Nephron (organoid): ENCODE measurements at regions not wholly inside any gene's neighbourhood (a gene's known extent, or its start where the extent isn't known, plus 50 kb on each side); places are given as distances from the start of the nearest gene placed in this dataset.

Experiments
- H3K27ac Mint-ChIP-seq, 3 experiments: 2 replicates each; pipeline ENCODE4 v1.8.0; 2020; ENCODE audit warnings: mixed read lengths in 3 of 3, mild to moderate bottlenecking in 2 of 3, moderate library complexity in 1 of 3
- H3K27me3 Mint-ChIP-seq: 2 replicates; pipeline ENCODE4 v1.8.0; 2021; ENCODE audit warnings: low read depth, mild to moderate bottlenecking, moderate library complexity, mixed read lengths
- H3K36me3 Mint-ChIP-seq: 2 replicates; pipeline ENCODE4 v1.8.0; 2020; ENCODE audit warnings: low read depth, mixed read lengths
- H3K4me1 Mint-ChIP-seq: 2 replicates; pipeline ENCODE4 v1.8.0; 2020; ENCODE audit warnings: mixed read lengths
- H3K4me3 Mint-ChIP-seq, 3 experiments: 2 replicates each; pipeline ENCODE4 v1.8.0; 2020; ENCODE audit warnings: mild to moderate bottlenecking in 3 of 3, mixed read lengths in 3 of 3, moderate library complexity in 2 of 3
- H3K9me3 Mint-ChIP-seq: 2 replicates; pipeline ENCODE4 v1.8.0; 2020; ENCODE audit warnings: mixed read lengths
- TF ChIP-seq, protein P1 (sequence below), 3 experiments: fragments of 200-600 bp; sonication (generic); IDR thresholded peaks; one replicate each; pipeline ENCODE4 v1.5.0; 2021; ENCODE audit warnings: antibody characterized with exemption in 3 of 3; ENCODE audit not compliant: unreplicated experiment in 3 of 3

DNA sequence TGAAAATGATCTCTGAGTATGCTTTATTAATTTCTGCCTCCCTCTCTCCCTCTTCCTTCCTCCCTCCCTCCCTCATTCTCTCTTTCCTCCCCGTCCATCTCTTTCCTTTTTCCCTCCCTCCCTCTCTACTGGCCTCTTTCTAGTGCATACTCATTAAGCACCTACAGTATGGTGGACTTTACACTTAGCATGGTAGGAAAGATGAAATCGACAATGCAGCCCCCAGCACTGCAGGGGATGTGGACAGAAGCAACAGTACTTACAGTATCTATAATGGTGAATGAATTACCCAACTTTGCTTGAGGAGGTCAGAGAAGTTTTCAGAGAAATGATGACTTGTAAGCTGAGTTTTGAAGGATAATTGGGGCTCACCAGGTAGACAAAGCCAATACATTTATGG, 143.8 kb upstream of the RPS6KA3 start:
- Mint-ChIP-seq H3K9me3 (peaks cover 30% of the 10 kb centered on the region), H3K27ac (no peak overlapping the region), H3K36me3 (no peaks in the 10 kb centered on the region), H3K4me3 (no peak overlapping the region), H3K27me3 (peaks cover 3% of the 10 kb centered on the region), H3K4me1 (no peaks in the 10 kb centered on the region)
- TF ChIP-seq, protein P1, sequence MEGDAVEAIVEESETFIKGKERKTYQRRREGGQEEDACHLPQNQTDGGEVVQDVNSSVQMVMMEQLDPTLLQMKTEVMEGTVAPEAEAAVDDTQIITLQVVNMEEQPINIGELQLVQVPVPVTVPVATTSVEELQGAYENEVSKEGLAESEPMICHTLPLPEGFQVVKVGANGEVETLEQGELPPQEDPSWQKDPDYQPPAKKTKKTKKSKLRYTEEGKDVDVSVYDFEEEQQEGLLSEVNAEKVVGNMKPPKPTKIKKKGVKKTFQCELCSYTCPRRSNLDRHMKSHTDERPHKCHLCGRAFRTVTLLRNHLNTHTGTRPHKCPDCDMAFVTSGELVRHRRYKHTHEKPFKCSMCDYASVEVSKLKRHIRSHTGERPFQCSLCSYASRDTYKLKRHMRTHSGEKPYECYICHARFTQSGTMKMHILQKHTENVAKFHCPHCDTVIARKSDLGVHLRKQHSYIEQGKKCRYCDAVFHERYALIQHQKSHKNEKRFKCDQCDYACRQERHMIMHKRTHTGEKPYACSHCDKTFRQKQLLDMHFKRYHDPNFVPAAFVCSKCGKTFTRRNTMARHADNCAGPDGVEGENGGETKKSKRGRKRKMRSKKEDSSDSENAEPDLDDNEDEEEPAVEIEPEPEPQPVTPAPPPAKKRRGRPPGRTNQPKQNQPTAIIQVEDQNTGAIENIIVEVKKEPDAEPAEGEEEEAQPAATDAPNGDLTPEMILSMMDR (IDR thresholded peaks at IDR 0.05; ENCODE audit: unreplicated experiment in 3 of 3), result no peak

DNA sequence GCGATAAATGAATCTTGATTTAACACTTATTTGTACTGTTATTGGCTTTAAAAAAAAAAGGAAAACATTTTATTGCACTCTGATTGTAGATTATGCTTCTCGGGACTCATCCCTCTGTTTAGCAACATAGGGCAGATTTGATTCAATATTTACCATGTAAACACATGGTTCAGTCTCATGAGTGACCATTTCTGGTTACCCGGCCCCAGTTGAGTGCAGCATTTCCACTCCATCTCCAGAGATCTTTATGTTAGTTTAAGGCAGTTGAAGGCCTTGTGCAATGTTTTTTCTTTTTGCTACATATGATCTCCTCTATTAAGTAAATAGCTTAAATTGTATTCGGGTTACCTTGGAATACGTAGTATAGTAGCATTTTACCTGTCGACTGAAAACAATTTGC, 143.3 kb upstream of the RPS6KA3 start:
- Mint-ChIP-seq H3K4me1 (no peaks in the 10 kb centered on the region), H3K9me3 (peaks cover 30% of the 10 kb centered on the region), H3K27ac (no peak overlapping the region), H3K4me3 (no peak overlapping the region), H3K27me3 (peaks cover 3% of the 10 kb centered on the region), H3K36me3 (no peaks in the 10 kb centered on the region)
- TF ChIP-seq, protein P1 (IDR thresholded peaks at IDR 0.05; ENCODE audit: unreplicated experiment in 3 of 3), result no peak

- H3K27ac Mint-ChIP-seq, result no peak overlapping the region
- H3K9me3 Mint-ChIP-seq, result peaks cover 10% of the 10 kb centered on the region
- TF ChIP-seq, protein P1 (IDR thresholded peaks at IDR 0.05; ENCODE audit: unreplicated experiment in 3 of 3), result no peak
- no peaks in the 10 kb centered on the region for H3K4me1 Mint-ChIP-seq
- no peaks in the 10 kb centered on the region for H3K27me3 Mint-ChIP-seq
- H3K36me3 Mint-ChIP-seq, result no peaks in the 10 kb centered on the region
- no peak overlapping the region for H3K4me3 Mint-ChIP-seq
Observed at GRCh38 chrX:20402956-20403355, 136.2 kb upstream of the RPS6KA3 start.

DNA sequence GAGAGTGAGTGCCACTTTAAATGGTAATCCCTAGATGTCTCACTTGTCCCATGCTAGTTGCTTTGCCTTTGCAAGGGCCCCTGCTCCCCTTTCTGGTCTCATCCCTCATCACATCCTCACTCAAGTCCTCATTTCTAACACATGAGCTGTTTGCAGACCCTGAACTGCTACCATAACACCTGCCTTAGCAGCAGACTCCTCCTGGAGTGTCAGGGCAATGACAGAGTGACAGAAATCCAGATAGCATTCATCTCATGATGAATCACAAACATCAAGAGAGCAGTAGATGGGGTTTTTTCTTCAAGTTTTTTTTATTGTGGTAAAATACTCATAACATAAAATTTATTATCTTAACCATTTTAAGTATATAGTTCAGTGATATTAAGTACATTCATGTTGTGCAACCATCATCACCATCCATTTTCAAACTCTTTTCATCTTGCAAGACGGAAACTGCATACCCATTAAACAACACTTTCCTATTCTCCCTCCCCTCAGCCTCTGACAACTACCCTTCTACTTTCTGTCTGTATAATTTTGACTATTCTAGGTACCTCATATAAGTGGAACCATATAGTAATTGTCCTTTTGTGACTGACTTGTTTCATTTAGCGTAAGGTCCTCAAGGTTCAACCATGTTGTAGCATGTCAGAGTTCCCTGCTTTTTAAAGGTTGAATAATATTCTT, 133.2 kb upstream of the RPS6KA3 start:
- Mint-ChIP-seq H3K4me1 (peaks cover 6% of the 10 kb centered on the region), H3K4me3 (no peak overlapping the region)

GRCh38 chrX:20397587-20397986, 130.9 kb upstream of the RPS6KA3 start:
- Mint-ChIP-seq H3K27ac (no peak overlapping the region), H3K9me3 (peaks cover 4% of the 10 kb centered on the region), H3K4me3 (no peak overlapping the region), H3K27me3 (no peaks in the 10 kb centered on the region), H3K36me3 (no peaks in the 10 kb centered on the region), H3K4me1 (peaks cover 6% of the 10 kb centered on the region)
- TF ChIP-seq, protein P1 (IDR thresholded peaks at IDR 0.05; ENCODE audit: unreplicated experiment in 3 of 3), result no peak

More for the DNA sequence above, 133.2 kb upstream of the RPS6KA3 start:
- peaks cover 2% of the 10 kb centered on the region for H3K9me3 Mint-ChIP-seq
- H3K36me3 Mint-ChIP-seq, result no peaks in the 10 kb centered on the region
- TF ChIP-seq, protein P1 (IDR thresholded peaks at IDR 0.05; ENCODE audit: unreplicated experiment in 3 of 3), result no peak
- no peaks in the 10 kb centered on the region for H3K27me3 Mint-ChIP-seq
- no peak overlapping the region for H3K27ac Mint-ChIP-seq

DNA sequence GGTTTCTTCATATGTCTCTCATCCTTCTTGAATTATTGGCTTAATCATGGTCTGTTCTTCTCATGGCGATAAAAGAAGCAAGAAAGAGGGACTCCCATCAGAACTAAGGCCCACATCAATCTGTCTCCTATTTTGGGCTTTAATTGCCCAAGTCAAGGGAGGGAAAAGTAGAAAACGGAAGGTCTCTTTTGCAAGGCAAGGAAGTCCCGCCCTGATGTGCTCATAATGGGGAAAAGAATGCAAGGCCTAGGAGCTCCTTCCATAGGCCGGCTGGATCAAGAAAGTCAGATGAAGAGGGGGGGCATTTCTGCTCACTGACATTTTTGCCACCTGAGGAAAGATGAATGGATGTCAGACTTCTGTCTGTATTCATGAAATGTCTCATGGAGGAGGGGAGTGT, 127.7 kb upstream of the RPS6KA3 start:
- TF ChIP-seq, protein P1 (IDR thresholded peaks at IDR 0.05; ENCODE audit: unreplicated experiment in 3 of 3), result no peak
- no peak overlapping the region for H3K27ac Mint-ChIP-seq
- H3K9me3 Mint-ChIP-seq, result peaks cover 7% of the 10 kb centered on the region
- H3K27me3 Mint-ChIP-seq, result no peaks in the 10 kb centered on the region
- peaks cover 6% of the 10 kb centered on the region for H3K4me1 Mint-ChIP-seq
- no peaks in the 10 kb centered on the region for H3K36me3 Mint-ChIP-seq
- H3K4me3 Mint-ChIP-seq, result no peak overlapping the region
